GM12892 (cell line): ENCODE measurements at regions not wholly inside any gene's neighbourhood (a gene's known extent, or its start where the extent isn't known, plus 50 kb on each side); places are given as distances from the start of the nearest gene placed in this dataset.
"Not testable (repeated sequence)": the region's sequence is repeated elsewhere in the genome, so short reads cannot be mapped to it uniquely, and the experiment has no call there.

Experiments used
- DNase-seq: peaks from one replicate; pipeline ENCODE4 v3.0.0; 2011; ENCODE audit not compliant: insufficient read length
- FAIRE-seq: peaks from 2 replicates; lab custom pipeline; 2011; peaks lifted over from hg19 to GRCh38; lab: Jason Lieb, UNC
- POLR2A ChIP-seq: IDR thresholded peaks from 2 replicates; pipeline ENCODE4 v1.6.1; 2011; ENCODE audit warnings: low read depth, low read length, control low read depth
- POLR2AphosphoS5 ChIP-seq: IDR thresholded peaks from 2 replicates; pipeline ENCODE4 v1.6.1; 2011; ENCODE audit warnings: low read depth, low read length, control low read depth
- TAF1 ChIP-seq: IDR thresholded peaks from 2 replicates; pipeline ENCODE4 v1.6.1; 2011; ENCODE audit warnings: low read depth, mild to moderate bottlenecking, control low read depth, low read length, borderline replicate concordance

GRCh38 chr1:212155219-212155618 is 119.7 kb downstream of the DTL start:
- DNase-seq (no peak), FAIRE-seq (no peak)

GRCh38 chr1:212157252-212157651 is 121.7 kb downstream of the DTL start:
- FAIRE-seq, result peak; percentile 27
- DNase-seq, result no peak
- TF ChIP-seq TAF1, result no peak
- TF ChIP-seq POLR2AphosphoS5, result no peak
- no peak for TF ChIP-seq POLR2A

More at GRCh38 chr1:212155219-212155618, 119.7 kb downstream of the DTL start:
- TF ChIP-seq TAF1, result no peak
- TF ChIP-seq POLR2AphosphoS5, result no peak
- TF ChIP-seq POLR2A, result no peak

- peak; percentile 81 for FAIRE-seq
- TF ChIP-seq POLR2A, result no peak
- no peak for DNase-seq
Measured at GRCh38 chr1:212158912-212159796, 123.6 kb downstream of the DTL start.

- TF ChIP-seq TAF1, result no peak
- no peak for TF ChIP-seq POLR2AphosphoS5
- no peak for TF ChIP-seq POLR2A
- DNase-seq (no peak), FAIRE-seq (no peak)
Measured at GRCh38 chr1:212161231-212161781, 123.9 kb upstream of the PPP2R5A start.

- FAIRE-seq (peak; percentile 87), DNase-seq (peak; percentile 27)
- no peak for TF ChIP-seq POLR2AphosphoS5
- TF ChIP-seq TAF1, result no peak
- TF ChIP-seq POLR2A, result no peak
Measured at GRCh38 chr1:212162635-212163034, 122.6 kb upstream of the PPP2R5A start.

GRCh38 chr1:212164095-212164872 is 120.9 kb upstream of the PPP2R5A start:
- no peak for DNase-seq
- no peak for FAIRE-seq
- no peak for TF ChIP-seq POLR2AphosphoS5
- no peak for TF ChIP-seq POLR2A
- TF ChIP-seq TAF1, result no peak

GRCh38 chr1:212166244-212166643 is 119.0 kb upstream of the PPP2R5A start:
- TF ChIP-seq TAF1 (no peak), POLR2AphosphoS5 (no peak), POLR2A (no peak)
- FAIRE-seq, result no peak
- DNase-seq, result no peak

GRCh38 chr1:212166644-212167043 is 118.6 kb upstream of the PPP2R5A start:
- no peak for DNase-seq
- FAIRE-seq, result no peak
- TF ChIP-seq POLR2AphosphoS5 (no peak), POLR2A (no peak), TAF1 (no peak)

GRCh38 chr1:212167098-212167497 is 118.1 kb upstream of the PPP2R5A start:
- FAIRE-seq (no peak), DNase-seq (no peak)
- TF ChIP-seq POLR2AphosphoS5, result no peak
- TF ChIP-seq TAF1, result no peak

- TF ChIP-seq TAF1 (no peak), POLR2AphosphoS5 (no peak), POLR2A (no peak)
- FAIRE-seq (no peak), DNase-seq (no peak)
Measured at GRCh38 chr1:212173567-212173966, 111.6 kb upstream of the PPP2R5A start.

GRCh38 chr1:212174295-212174694 is 110.9 kb upstream of the PPP2R5A start:
- not testable (repeated sequence) for DNase-seq, FAIRE-seq

- no peak for FAIRE-seq
- TF ChIP-seq TAF1 (no peak), POLR2A (no peak), POLR2AphosphoS5 (no peak)
Measured at GRCh38 chr1:212177542-212177941, 107.7 kb upstream of the PPP2R5A start.

More at GRCh38 chr1:212177542-212177941, 107.7 kb upstream of the PPP2R5A start:
- no peak for DNase-seq
